IPS-15b (cell line): ENCODE measurements at regions not wholly inside any gene's neighbourhood (a gene's known extent, or its start where the extent isn't known, plus 50 kb on each side); places are given as distances from the start of the nearest gene placed in this dataset.

Experiments
- H3K27me3 ChIP-seq: one replicate; pipeline ENCODE4 v1.6.1; 2013; ENCODE audit warnings: low read length; ENCODE audit not compliant: control insufficient read depth, insufficient read depth
- H3K36me3 ChIP-seq: one replicate; pipeline ENCODE4 v1.6.1; 2013; ENCODE audit warnings: low read length; ENCODE audit not compliant: control insufficient read depth, insufficient read depth
- H3K4me1 ChIP-seq: one replicate; pipeline ENCODE4 v1.6.1; 2013; ENCODE audit warnings: mild to moderate bottlenecking, low read length; ENCODE audit not compliant: control insufficient read depth, insufficient read depth
- H3K4me3 ChIP-seq: one replicate; pipeline ENCODE4 v1.5.1; 2013; ENCODE audit warnings: low read depth, low read length
- H3K9ac ChIP-seq: one replicate; pipeline ENCODE4 v1.6.1; 2013; ENCODE audit warnings: low read depth, mild to moderate bottlenecking, low read length
- H3K9me3 ChIP-seq: one replicate; pipeline ENCODE4 v1.6.1; 2013; ENCODE audit warnings: mild to moderate bottlenecking, low read length; ENCODE audit not compliant: control insufficient read depth, insufficient read depth

GRCh38 chr9:115398996-115399395 is 281.0 kb upstream of the TNC start:
- H3K4me1 ChIP-seq = peaks cover 7% of the 10 kb centered on the region
- H3K9me3 ChIP-seq = no peaks in the 10 kb centered on the region
- no peaks in the 10 kb centered on the region for H3K27me3 ChIP-seq
- H3K4me3 ChIP-seq = no peak overlapping the region
- H3K9ac ChIP-seq = no peak overlapping the region
- no peaks in the 10 kb centered on the region for H3K36me3 ChIP-seq

- H3K9ac ChIP-seq = no peak overlapping the region
- no peaks in the 10 kb centered on the region for H3K27me3 ChIP-seq
- H3K4me3 ChIP-seq = no peak overlapping the region
- no peaks in the 10 kb centered on the region for H3K9me3 ChIP-seq
- H3K36me3 ChIP-seq = no peaks in the 10 kb centered on the region
- H3K4me1 ChIP-seq = peaks cover 7% of the 10 kb centered on the region
Measured at GRCh38 chr9:115400796-115401195, 282.8 kb upstream of the TNC start.

- Histone ChIP-seq H3K36me3 (no peaks in the 10 kb centered on the region), H3K4me1 (peaks cover 7% of the 10 kb centered on the region), H3K9me3 (no peaks in the 10 kb centered on the region), H3K9ac (no peak overlapping the region), H3K4me3 (no peak overlapping the region), H3K27me3 (no peaks in the 10 kb centered on the region)
Measured at GRCh38 chr9:115401756-115402327, 283.9 kb upstream of the TNC start.

GRCh38 chr9:115403753-115404152 is 285.8 kb upstream of the TNC start:
- Histone ChIP-seq H3K4me1 (no peaks in the 10 kb centered on the region), H3K9ac (no peak overlapping the region), H3K9me3 (no peaks in the 10 kb centered on the region), H3K4me3 (no peak overlapping the region), H3K36me3 (no peaks in the 10 kb centered on the region), H3K27me3 (no peaks in the 10 kb centered on the region)

- Histone ChIP-seq H3K36me3 (no peaks in the 10 kb centered on the region), H3K4me1 (no peaks in the 10 kb centered on the region), H3K4me3 (no peak overlapping the region), H3K27me3 (no peaks in the 10 kb centered on the region), H3K9ac (no peak overlapping the region), H3K9me3 (no peaks in the 10 kb centered on the region)
Measured at GRCh38 chr9:115404311-115404710, 286.4 kb upstream of the TNC start.

- no peak overlapping the region for H3K9ac ChIP-seq
- peaks cover 3% of the 10 kb centered on the region for H3K4me1 ChIP-seq
- H3K27me3 ChIP-seq = no peaks in the 10 kb centered on the region
- no peak overlapping the region for H3K4me3 ChIP-seq
- no peaks in the 10 kb centered on the region for H3K9me3 ChIP-seq
- H3K36me3 ChIP-seq = no peaks in the 10 kb centered on the region
Measured at GRCh38 chr9:115411516-115411915, 293.6 kb upstream of the TNC start.

GRCh38 chr9:115411993-115412452 is 294.1 kb upstream of the TNC start:
- Histone ChIP-seq H3K4me1 (peaks cover 3% of the 10 kb centered on the region), H3K9ac (no peak overlapping the region), H3K27me3 (no peaks in the 10 kb centered on the region), H3K9me3 (no peaks in the 10 kb centered on the region), H3K4me3 (no peak overlapping the region), H3K36me3 (no peaks in the 10 kb centered on the region)

- Histone ChIP-seq H3K4me1 (peaks cover 3% of the 10 kb centered on the region), H3K9ac (no peak overlapping the region), H3K27me3 (no peaks in the 10 kb centered on the region), H3K36me3 (no peaks in the 10 kb centered on the region), H3K9me3 (no peaks in the 10 kb centered on the region), H3K4me3 (no peak overlapping the region)
Measured at GRCh38 chr9:115412656-115413055, 294.7 kb upstream of the TNC start.

GRCh38 chr9:115413304-115413703 is 295.3 kb upstream of the TNC start:
- H3K9me3 ChIP-seq = no peaks in the 10 kb centered on the region
- H3K27me3 ChIP-seq = no peaks in the 10 kb centered on the region
- H3K9ac ChIP-seq = no peak overlapping the region
- H3K36me3 ChIP-seq = no peaks in the 10 kb centered on the region
- peaks cover 3% of the 10 kb centered on the region for H3K4me1 ChIP-seq
- no peak overlapping the region for H3K4me3 ChIP-seq

GRCh38 chr9:115413766-115414382 is 295.9 kb upstream of the TNC start:
- H3K36me3 ChIP-seq = no peaks in the 10 kb centered on the region
- H3K9ac ChIP-seq = no peak overlapping the region
- no peaks in the 10 kb centered on the region for H3K9me3 ChIP-seq
- peaks cover 3% of the 10 kb centered on the region for H3K4me1 ChIP-seq
- no peak overlapping the region for H3K4me3 ChIP-seq
- no peaks in the 10 kb centered on the region for H3K27me3 ChIP-seq

GRCh38 chr9:115414561-115414960 is 296.6 kb upstream of the TNC start:
- no peaks in the 10 kb centered on the region for H3K27me3 ChIP-seq
- no peaks in the 10 kb centered on the region for H3K9me3 ChIP-seq
- no peak overlapping the region for H3K4me3 ChIP-seq
- peaks cover 3% of the 10 kb centered on the region for H3K4me1 ChIP-seq
- H3K9ac ChIP-seq = no peak overlapping the region
- H3K36me3 ChIP-seq = no peaks in the 10 kb centered on the region

- no peaks in the 10 kb centered on the region for H3K27me3 ChIP-seq
- no peaks in the 10 kb centered on the region for H3K36me3 ChIP-seq
- H3K4me3 ChIP-seq = no peak overlapping the region
- H3K9ac ChIP-seq = no peak overlapping the region
- peaks cover 1% of the 10 kb centered on the region for H3K4me1 ChIP-seq
- H3K9me3 ChIP-seq = no peaks in the 10 kb centered on the region
Measured at GRCh38 chr9:115415450-115415849, 297.5 kb upstream of the TNC start.
